Upper lobe of right lung (tissue), 1 donor: ENCODE measurements at regions not wholly inside any gene's neighbourhood (a gene's known extent, or its start where the extent isn't known, plus 50 kb on each side); places are given as distances from the start of the nearest gene placed in this dataset.

Source experiments
- ATAC-seq: fragments of 200-7000 bp; cut with Tn5 transposase; one replicate; pipeline ENCODE4 v1.9.1; 2020; ENCODE audit warnings: mild to moderate bottlenecking, moderate library complexity
- DNase-seq: peaks from one replicate; pipeline ENCODE4 v3.0.0-alpha.2; 2020
- H3K27ac ChIP-seq: fragments of 200-600 bp; one replicate; pipeline ENCODE4 v1.8.0; 2022
- H3K27me3 ChIP-seq: fragments of 200-600 bp; one replicate; pipeline ENCODE4 v1.8.0; 2022; ENCODE audit warnings: mild to moderate bottlenecking
- H3K36me3 ChIP-seq: fragments of 200-600 bp; one replicate; pipeline ENCODE4 v1.8.0; 2022
- H3K4me1 ChIP-seq: fragments of 200-600 bp; one replicate; pipeline ENCODE4 v1.8.0; 2022
- H3K4me3 ChIP-seq: fragments of 200-600 bp; one replicate; pipeline ENCODE4 v1.8.0; 2022; ENCODE audit warnings: mild to moderate bottlenecking
- H3K9me3 ChIP-seq: fragments of 200-600 bp; one replicate; pipeline ENCODE4 v1.8.0; 2022
- intact Hi-C: fragments of 100-400 bp; cut with DNase I; formaldehyde crosslinking; loops from one replicate; pipeline ENCODE4 v1.11.0; 2022
- TF ChIP-seq, protein P1 (sequence below): fragments of 200-600 bp; IDR thresholded peaks from one replicate; pipeline ENCODE4 v1.8.0; 2022; ENCODE audit warnings: antibody characterized with exemption
- donor health status: DM: no; HTN: yes; CAD: no; lungs with severe emphysema.

DNA sequence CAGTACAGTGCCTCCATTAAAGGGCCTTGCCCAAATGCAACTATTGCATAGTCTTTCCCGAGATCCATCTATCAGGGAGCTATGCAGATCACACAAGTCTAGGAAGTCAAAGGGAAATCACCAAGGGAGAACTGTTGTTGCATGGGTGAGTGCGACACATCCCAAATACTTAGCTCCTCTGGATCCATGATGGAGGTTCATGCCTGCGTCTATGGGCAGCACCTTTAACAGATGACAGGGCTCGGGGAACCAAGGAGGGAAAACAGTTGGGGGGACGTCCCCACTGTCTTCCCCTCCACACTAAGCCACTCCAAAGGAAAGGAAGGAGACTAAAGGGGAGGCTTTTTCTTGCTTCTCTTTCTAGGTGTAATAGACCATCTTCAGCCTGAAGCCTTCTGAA is 552.8 kb upstream of the PKDCC start:
- no peak for DNase-seq
- peaks cover 27% of the 10 kb centered on the region for H3K9me3 ChIP-seq
- H3K27ac ChIP-seq: no peak overlapping the region
- no peaks in the 10 kb centered on the region for H3K27me3 ChIP-seq
- intact Hi-C loops: no loop called here
- no peak overlapping the region for H3K4me3 ChIP-seq
- H3K36me3 ChIP-seq: no peaks in the 10 kb centered on the region
- TF ChIP-seq, protein P1, sequence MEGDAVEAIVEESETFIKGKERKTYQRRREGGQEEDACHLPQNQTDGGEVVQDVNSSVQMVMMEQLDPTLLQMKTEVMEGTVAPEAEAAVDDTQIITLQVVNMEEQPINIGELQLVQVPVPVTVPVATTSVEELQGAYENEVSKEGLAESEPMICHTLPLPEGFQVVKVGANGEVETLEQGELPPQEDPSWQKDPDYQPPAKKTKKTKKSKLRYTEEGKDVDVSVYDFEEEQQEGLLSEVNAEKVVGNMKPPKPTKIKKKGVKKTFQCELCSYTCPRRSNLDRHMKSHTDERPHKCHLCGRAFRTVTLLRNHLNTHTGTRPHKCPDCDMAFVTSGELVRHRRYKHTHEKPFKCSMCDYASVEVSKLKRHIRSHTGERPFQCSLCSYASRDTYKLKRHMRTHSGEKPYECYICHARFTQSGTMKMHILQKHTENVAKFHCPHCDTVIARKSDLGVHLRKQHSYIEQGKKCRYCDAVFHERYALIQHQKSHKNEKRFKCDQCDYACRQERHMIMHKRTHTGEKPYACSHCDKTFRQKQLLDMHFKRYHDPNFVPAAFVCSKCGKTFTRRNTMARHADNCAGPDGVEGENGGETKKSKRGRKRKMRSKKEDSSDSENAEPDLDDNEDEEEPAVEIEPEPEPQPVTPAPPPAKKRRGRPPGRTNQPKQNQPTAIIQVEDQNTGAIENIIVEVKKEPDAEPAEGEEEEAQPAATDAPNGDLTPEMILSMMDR: no peak
- no peaks in the 10 kb centered on the region for H3K4me1 ChIP-seq
- ATAC-seq: no peak

DNA sequence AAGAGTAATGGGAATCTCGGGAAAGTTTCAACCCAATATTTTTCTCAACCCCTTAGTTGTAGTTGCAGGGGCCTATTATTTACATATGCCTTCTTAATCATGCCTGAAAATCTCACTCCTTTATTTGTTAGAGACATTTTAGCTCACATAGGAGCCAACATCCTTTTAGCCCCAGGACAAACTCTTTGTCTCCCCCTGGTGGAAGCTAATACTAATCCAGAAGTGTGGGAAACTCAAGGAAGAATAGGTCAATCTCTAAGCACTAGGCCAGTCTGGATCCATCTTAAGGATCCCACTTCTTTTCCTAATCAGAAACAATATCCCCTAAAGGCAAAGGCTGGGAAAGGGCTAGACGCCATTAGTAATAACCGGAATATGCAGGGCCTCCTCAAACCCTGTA is 550.9 kb upstream of the PKDCC start:
- Histone ChIP-seq H3K9me3 (peaks cover 27% of the 10 kb centered on the region), H3K27ac (no peak overlapping the region), H3K4me3 (no peak overlapping the region), H3K36me3 (no peaks in the 10 kb centered on the region), H3K27me3 (no peaks in the 10 kb centered on the region), H3K4me1 (no peaks in the 10 kb centered on the region)
- intact Hi-C loops: no loop called here
- ATAC-seq: no peak
- no peak for DNase-seq
- TF ChIP-seq, protein P1: peak; percentile 10

DNA sequence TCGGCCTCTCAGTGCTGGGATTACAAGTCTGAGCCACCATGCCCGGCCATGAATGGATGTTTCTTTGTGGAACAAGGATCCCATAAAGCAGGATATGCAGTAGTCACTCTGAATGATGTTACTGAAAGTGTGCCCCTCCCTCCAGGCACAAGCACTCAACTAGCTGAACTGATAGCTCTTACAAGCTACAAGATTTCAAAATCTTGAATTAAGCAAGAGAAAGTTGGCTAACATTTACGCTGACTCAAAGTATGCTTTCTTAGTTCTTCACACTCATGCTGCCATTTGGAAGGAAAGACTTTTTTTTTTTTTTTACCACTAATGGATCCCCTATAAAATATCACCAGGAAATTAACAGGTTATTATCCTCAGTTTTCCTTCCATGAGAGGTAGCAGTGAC is 549.0 kb upstream of the PKDCC start:
- TF ChIP-seq, protein P1: no peak
- intact Hi-C loops: no loop called here
- Histone ChIP-seq H3K4me3 (no peak overlapping the region), H3K36me3 (no peaks in the 10 kb centered on the region), H3K27me3 (no peaks in the 10 kb centered on the region), H3K27ac (no peak overlapping the region), H3K4me1 (no peaks in the 10 kb centered on the region), H3K9me3 (peaks cover 27% of the 10 kb centered on the region)
- no peak for DNase-seq
- ATAC-seq: peak; percentile 37

DNA sequence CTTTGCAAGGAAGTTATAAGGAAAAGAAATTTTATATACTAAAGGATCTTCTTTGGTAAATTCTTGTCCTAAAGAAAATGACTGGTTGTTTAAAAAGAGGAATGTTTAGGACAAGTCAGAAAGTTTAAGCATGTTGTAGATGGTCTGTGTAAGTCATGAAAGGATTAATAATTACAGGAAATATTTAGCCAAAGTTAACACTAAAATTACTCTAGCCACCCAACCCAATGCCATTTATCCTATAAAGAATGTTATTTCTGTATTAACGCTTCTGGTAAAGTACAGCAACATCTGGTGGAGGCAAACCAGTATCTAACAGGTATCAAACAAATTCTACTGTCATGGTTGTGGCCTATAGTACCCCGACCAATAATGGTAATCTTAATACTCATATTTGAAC is 546.9 kb upstream of the PKDCC start:
- TF ChIP-seq, protein P1: no peak
- intact Hi-C loops: no loop called here
- Histone ChIP-seq H3K27ac (no peak overlapping the region), H3K27me3 (no peaks in the 10 kb centered on the region), H3K9me3 (peaks cover 10% of the 10 kb centered on the region), H3K36me3 (no peaks in the 10 kb centered on the region), H3K4me3 (no peak overlapping the region), H3K4me1 (no peaks in the 10 kb centered on the region)
- ATAC-seq: no peak
- DNase-seq: no peak

DNA sequence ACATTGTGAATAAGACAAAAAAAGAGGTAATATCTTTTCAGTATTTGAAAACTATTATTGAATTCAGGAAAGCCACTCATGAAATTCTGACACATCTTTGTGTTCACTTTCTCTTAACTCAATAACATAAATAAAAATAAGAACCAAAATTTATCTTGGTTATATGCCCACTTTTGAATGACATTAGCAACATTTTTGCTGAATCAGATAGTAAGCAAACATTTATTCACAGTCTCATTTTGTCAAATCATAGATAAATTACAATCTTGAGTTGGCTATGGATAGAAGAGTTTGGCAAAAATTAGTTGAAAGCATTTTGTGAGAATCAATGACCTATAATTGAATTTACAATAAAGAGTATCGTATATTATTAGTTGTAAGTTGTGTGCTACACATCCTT is 545.1 kb upstream of the PKDCC start:
- intact Hi-C loops: no loop called here
- ATAC-seq (no peak), DNase-seq (no peak)
- Histone ChIP-seq H3K27ac (no peak overlapping the region), H3K36me3 (no peaks in the 10 kb centered on the region), H3K9me3 (no peaks in the 10 kb centered on the region), H3K4me3 (no peak overlapping the region), H3K27me3 (no peaks in the 10 kb centered on the region), H3K4me1 (no peaks in the 10 kb centered on the region)
- TF ChIP-seq, protein P1: no peak

DNA sequence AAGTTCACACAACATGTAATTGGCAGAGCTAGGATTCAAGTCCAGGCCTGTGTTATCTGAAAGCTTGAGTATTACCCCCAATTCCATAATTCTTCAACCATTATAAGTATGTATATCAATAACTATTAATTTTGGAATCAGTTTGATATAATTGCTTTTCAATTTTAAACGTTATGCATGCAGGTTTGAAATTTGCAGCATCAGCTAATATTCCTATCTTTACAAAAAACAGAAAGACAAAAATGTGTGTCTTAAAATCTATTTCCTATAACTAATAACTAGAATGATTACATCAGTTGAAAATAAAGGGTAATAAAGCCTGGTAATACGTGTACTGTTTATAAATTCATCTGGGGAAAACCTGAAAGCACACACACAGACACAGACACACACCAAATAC is 543.3 kb upstream of the PKDCC start:
- H3K9me3 ChIP-seq: no peaks in the 10 kb centered on the region
- DNase-seq (no peak), ATAC-seq (no peak)
- H3K36me3 ChIP-seq: no peaks in the 10 kb centered on the region
- no peaks in the 10 kb centered on the region for H3K27me3 ChIP-seq
- no peak overlapping the region for H3K27ac ChIP-seq
- intact Hi-C loops: no loop called here
- H3K4me1 ChIP-seq: no peaks in the 10 kb centered on the region
- no peak overlapping the region for H3K4me3 ChIP-seq
- TF ChIP-seq, protein P1: no peak
